Astrocyte of the spinal cord (primary cell): ENCODE measurements at regions not wholly inside any gene's neighbourhood (a gene's known extent, or its start where the extent isn't known, plus 50 kb on each side); places are given as distances from the start of the nearest gene placed in this dataset.
"Not testable (repeated sequence)": the region's sequence is repeated elsewhere in the genome, so short reads cannot be mapped to it uniquely, and the experiment has no call there.

Experiments
- DNase-seq: peaks from one replicate; pipeline ENCODE4 v3.0.0; 2011; ENCODE audit warnings: low read depth, low spot score
- H3K4me3 ChIP-seq: 2 replicates; pipeline ENCODE4 v1.5.1; 2011; ENCODE audit warnings: low read depth, mild to moderate bottlenecking, low read length, moderate library complexity
- CTCF ChIP-seq: IDR thresholded peaks from 2 replicates; pipeline ENCODE4 v1.5.1; 2012; ENCODE audit warnings: low read depth, mild to moderate bottlenecking, low read length, inconsistent platforms
- in situ Hi-C: cut with HindIII; loops from 2 replicates; pipeline ENCODE4 v1.10.0; 2017; ENCODE audit warnings: low sequenced_read_pairs

- no peak for TF ChIP-seq CTCF
- DNase-seq = no peak
- no peak overlapping the region for H3K4me3 ChIP-seq
- in situ Hi-C loops = no loop called here
These were observed 85.1 kb upstream of the RHOU start for GRCh38 chr1:228650141-228650540.

GRCh38 chr1:228650946-228651345, 84.3 kb upstream of the RHOU start:
- TF ChIP-seq CTCF = no peak
- in situ Hi-C loops = no loop called here
- DNase-seq = no peak
- no peak overlapping the region for H3K4me3 ChIP-seq

- H3K4me3 ChIP-seq = no peak overlapping the region
- in situ Hi-C loops = no loop called here
- no peak for DNase-seq
- no peak for TF ChIP-seq CTCF
These were observed 83.2 kb upstream of the RHOU start for GRCh38 chr1:228652116-228652515.

GRCh38 chr1:228653057-228653456, 82.2 kb upstream of the RHOU start:
- in situ Hi-C loops, DNase-seq: not testable (repeated sequence)

GRCh38 chr1:228653748-228654147, 81.5 kb upstream of the RHOU start:
- no peak overlapping the region for H3K4me3 ChIP-seq
- in situ Hi-C loops = no loop called here
- no peak for TF ChIP-seq CTCF
- no peak for DNase-seq

More at GRCh38 chr1:228653057-228653456, 82.2 kb upstream of the RHOU start:
- H3K4me3 ChIP-seq = not testable (repeated sequence)

GRCh38 chr1:228655796-228656394, 79.4 kb upstream of the RHOU start:
- no peak for TF ChIP-seq CTCF
- H3K4me3 ChIP-seq = no peak overlapping the region
- in situ Hi-C loops = no loop called here
- no peak for DNase-seq

GRCh38 chr1:228662007-228662689, 73.1 kb upstream of the RHOU start:
- in situ Hi-C loops, DNase-seq: not testable (repeated sequence)

More at GRCh38 chr1:228662007-228662689, 73.1 kb upstream of the RHOU start:
- H3K4me3 ChIP-seq = not testable (repeated sequence)
